Natural killer cell (primary cell): ENCODE measurements at regions not wholly inside any gene's neighbourhood (a gene's known extent, or its start where the extent isn't known, plus 50 kb on each side); places are given as distances from the start of the nearest gene placed in this dataset.

Source experiments
- ATAC-seq, 3 donors: fragments of 150-1000 bp in 2 of 3; fragments of 200-7000 bp in 1 of 3; cut with Tn5 transposase; 1 replicate in 1 of 3; 2 replicates in 2 of 3; pipeline ENCODE4 v1.10.0; 2021; ENCODE audit warnings: mild to moderate bottlenecking in 2 of 3, moderate library complexity in 2 of 3
- DNase-seq, 2 donors: peaks; one replicate each; pipeline versions ENCODE4 v3.0.0 to v3.0.0-alpha.2; 2013 to 2021; ENCODE audit warnings: mixed read lengths in 1 of 2
- H3K27ac ChIP-seq: one replicate; pipeline ENCODE4 v1.5.1; 2013; ENCODE audit warnings: mild to moderate bottlenecking, low read length
- H3K27me3 ChIP-seq: one replicate; pipeline ENCODE4 v1.6.1; 2013; ENCODE audit warnings: low read length; ENCODE audit not compliant: control insufficient read depth, insufficient read depth
- H3K36me3 ChIP-seq: one replicate; pipeline ENCODE4 v1.6.1; 2013; ENCODE audit warnings: low read length; ENCODE audit not compliant: control insufficient read depth, insufficient read depth
- H3K4me1 ChIP-seq: one replicate; pipeline ENCODE4 v1.6.1; 2013; ENCODE audit warnings: low read length; ENCODE audit not compliant: control insufficient read depth, insufficient read depth
- H3K4me3 ChIP-seq: one replicate; pipeline ENCODE4 v1.5.1; 2013; ENCODE audit warnings: low read length
- H3K9me3 ChIP-seq: one replicate; pipeline ENCODE4 v1.6.1; 2013; ENCODE audit warnings: low read length; ENCODE audit not compliant: control insufficient read depth, insufficient read depth
- H3K27ac Mint-ChIP-seq, 2 donors: one replicate each; pipeline ENCODE4 v1.8.0; 2022; ENCODE audit warnings: mild to moderate bottlenecking in 2 of 2, mixed read lengths in 2 of 2, moderate library complexity in 1 of 2
- H3K27me3 Mint-ChIP-seq, 2 donors: one replicate each; pipeline ENCODE4 v1.8.0; 2022; ENCODE audit warnings: low read depth in 2 of 2, mixed read lengths in 2 of 2
- H3K36me3 Mint-ChIP-seq: one replicate; pipeline ENCODE4 v1.8.0; 2022; ENCODE audit warnings: mixed read lengths
- H3K4me1 Mint-ChIP-seq, 2 donors: one replicate each; pipeline ENCODE4 v1.8.0; 2022; ENCODE audit warnings: mixed read lengths in 2 of 2
- H3K4me3 Mint-ChIP-seq: one replicate; pipeline ENCODE4 v1.8.0; 2022; ENCODE audit warnings: mild to moderate bottlenecking, moderate library complexity, mixed read lengths
- H3K9me3 Mint-ChIP-seq, 2 donors: one replicate each; pipeline ENCODE4 v1.8.0; 2022; ENCODE audit warnings: mixed read lengths in 2 of 2
- CTCF ChIP-seq: fragments of 200-600 bp; IDR thresholded peaks from one replicate; pipeline ENCODE4 v1.8.0; 2022; ENCODE audit warnings: antibody characterized with exemption
- WGBS: methylation state at CpG from one replicate; pipeline ENCODE4 v1.1.7; 2013; ENCODE audit warnings: missing lambda C conversion rate; ENCODE audit not compliant: insufficient coverage; 5-methylcytosine and 5-hydroxymethylcytosine counted together
- intact Hi-C: fragments of 100-400 bp; cut with micrococcal nuclease; formaldehyde crosslinking; loops from one replicate; pipeline ENCODE4 v1.14.2; 2022

DNA sequence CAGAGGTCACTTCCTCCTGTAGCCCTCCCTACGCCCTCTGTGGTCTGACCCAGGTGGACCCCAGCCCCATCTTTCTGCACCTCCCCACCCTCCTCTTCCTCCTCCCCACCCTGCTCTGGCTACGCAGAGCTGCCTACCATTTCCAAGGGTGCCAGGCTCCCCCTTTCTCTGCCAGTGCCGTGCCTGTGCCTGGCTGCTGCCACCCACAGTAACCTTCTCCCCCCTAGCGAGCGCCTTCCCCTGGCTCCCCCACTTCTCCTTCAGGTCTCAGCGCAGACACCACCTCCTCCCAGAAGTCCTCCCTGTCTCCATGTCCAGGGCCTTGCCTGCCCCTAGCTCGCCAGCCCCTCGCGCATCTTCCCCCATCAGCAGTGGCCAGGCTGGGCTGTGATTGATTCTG lies 471.5 kb downstream of the PTPRU start:
- H3K9me3 Mint-ChIP-seq = no peaks in the 10 kb centered on the region
- no peak overlapping the region for H3K4me3 Mint-ChIP-seq
- TF ChIP-seq CTCF = no peak
- Histone ChIP-seq H3K4me3 (no peak overlapping the region), H3K36me3 (no peaks in the 10 kb centered on the region), H3K4me1 (no peaks in the 10 kb centered on the region), H3K27me3 (no peaks in the 10 kb centered on the region), H3K9me3 (no peaks in the 10 kb centered on the region), H3K27ac (no peak overlapping the region)
- H3K27me3 Mint-ChIP-seq = peaks cover 22 to 58% of the 10 kb centered on the region in 2 donors
- DNase-seq (no peak), ATAC-seq (no peak)
- peaks cover 0 to 4% of the 10 kb centered on the region in 2 donors for H3K4me1 Mint-ChIP-seq
- 92% methylated on average over 9 of the region's 9 CpGs for WGBS
- intact Hi-C loops = no loop called here
- no peaks in the 10 kb centered on the region for H3K36me3 Mint-ChIP-seq
- H3K27ac Mint-ChIP-seq = no peak overlapping the region

GRCh38 chr1:29706936-29707335 lies 470.6 kb downstream of the PTPRU start:
- Mint-ChIP-seq H3K27ac (no peak overlapping the region), H3K36me3 (no peaks in the 10 kb centered on the region), H3K27me3 (peaks cover 18 to 52% of the 10 kb centered on the region in 2 donors), H3K4me3 (no peak overlapping the region), H3K4me1 (peaks cover 0 to 2% of the 10 kb centered on the region in 2 donors), H3K9me3 (no peaks in the 10 kb centered on the region)
- Histone ChIP-seq H3K4me3 (no peak overlapping the region), H3K27ac (no peak overlapping the region), H3K27me3 (no peaks in the 10 kb centered on the region), H3K9me3 (no peaks in the 10 kb centered on the region), H3K36me3 (no peaks in the 10 kb centered on the region), H3K4me1 (no peaks in the 10 kb centered on the region)
- no peak for TF ChIP-seq CTCF
- 5% methylated on average over 28 of the region's 28 CpGs for WGBS
- DNase-seq = peak in 1 of 2 donors; percentile 11
- intact Hi-C loops = no loop called here
- ATAC-seq = peak; percentile 59 to 91 (median 79)

- intact Hi-C loops = no loop called here
- no peaks in the 10 kb centered on the region for H3K36me3 Mint-ChIP-seq
- Histone ChIP-seq H3K36me3 (no peaks in the 10 kb centered on the region), H3K4me1 (no peaks in the 10 kb centered on the region), H3K4me3 (no peak overlapping the region), H3K27ac (no peak overlapping the region), H3K9me3 (no peaks in the 10 kb centered on the region), H3K27me3 (no peaks in the 10 kb centered on the region)
- no peak for TF ChIP-seq CTCF
- H3K4me3 Mint-ChIP-seq = no peak overlapping the region
- no peak for DNase-seq
- peaks cover 21 to 49% of the 10 kb centered on the region in 2 donors for H3K27me3 Mint-ChIP-seq
- no peak overlapping the region for H3K27ac Mint-ChIP-seq
- 92% methylated on average over 2 of the region's 2 CpGs for WGBS
- no peak for ATAC-seq
- no peaks in the 10 kb centered on the region for H3K9me3 Mint-ChIP-seq
- no peaks in the 10 kb centered on the region for H3K4me1 Mint-ChIP-seq
Measured at GRCh38 chr1:29704430-29704829, 468.1 kb downstream of the PTPRU start.

DNA sequence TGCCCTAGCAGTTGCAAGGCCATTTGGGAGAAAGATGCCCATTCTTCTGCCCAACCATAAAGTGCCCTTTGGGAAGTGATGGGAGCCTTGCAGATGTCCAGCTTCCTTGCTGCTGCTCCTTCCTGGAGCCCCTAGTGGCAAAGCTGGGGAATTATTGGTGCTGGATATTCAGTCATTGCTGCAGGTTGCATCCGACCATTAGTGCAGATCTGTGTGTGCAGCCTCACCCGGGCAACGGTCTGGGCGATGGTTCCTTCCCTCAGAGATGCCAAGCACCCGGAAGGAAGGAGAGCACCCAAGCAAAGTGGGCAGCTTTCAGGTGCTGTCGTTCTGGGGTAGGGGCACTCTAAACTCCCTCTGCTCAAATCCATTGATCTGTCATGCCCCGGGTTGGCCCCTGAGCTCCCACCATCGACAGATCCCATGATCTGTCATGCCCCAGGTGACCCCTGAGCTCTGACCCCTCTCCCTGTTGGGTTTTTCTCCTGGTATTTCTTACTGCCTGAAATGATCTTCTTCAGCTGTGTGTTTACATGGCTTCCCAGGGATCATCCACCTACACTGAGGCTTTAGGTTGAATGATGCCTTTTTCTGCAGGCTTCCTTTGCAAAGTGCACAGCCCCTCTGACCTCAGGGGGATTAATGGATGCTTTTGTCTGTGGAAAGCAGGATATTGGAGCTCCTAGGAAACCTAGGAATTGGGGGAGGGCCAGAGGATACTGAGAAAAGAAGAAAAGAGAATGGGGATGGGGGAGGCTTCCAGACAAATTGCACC lies 467.5 kb downstream of the PTPRU start:
- no peak for TF ChIP-seq CTCF
- no peaks in the 10 kb centered on the region for H3K4me1 Mint-ChIP-seq
- H3K36me3 Mint-ChIP-seq = no peaks in the 10 kb centered on the region
- DNase-seq = no peak
- H3K36me3 ChIP-seq = no peaks in the 10 kb centered on the region
- no peaks in the 10 kb centered on the region for H3K9me3 Mint-ChIP-seq
- no peak overlapping the region for H3K4me3 Mint-ChIP-seq
- H3K9me3 ChIP-seq = no peaks in the 10 kb centered on the region
- H3K27me3 Mint-ChIP-seq = peaks cover 23 to 50% of the 10 kb centered on the region in 2 donors
- H3K27me3 ChIP-seq = no peaks in the 10 kb centered on the region
- WGBS = 41% methylated on average over 8 of the region's 8 CpGs
- intact Hi-C loops = no loop called here
- no peak overlapping the region for H3K27ac Mint-ChIP-seq
- H3K4me3 ChIP-seq = no peak overlapping the region
- no peak overlapping the region for H3K27ac ChIP-seq
- no peaks in the 10 kb centered on the region for H3K4me1 ChIP-seq
- ATAC-seq = no peak
